Breast epithelium (tissue), 4 donors: ENCODE measurements at regions not wholly inside any gene's neighbourhood (a gene's known extent, or its start where the extent isn't known, plus 50 kb on each side); places are given as distances from the start of the nearest gene placed in this dataset.

ENCODE experiments used
- DNase-seq, 2 donors: peaks; one replicate each; pipeline ENCODE4 v3.0.0-alpha.2; 2019; ENCODE audit warnings: low spot score in 2 of 2
- H3K27ac ChIP-seq, 2 donors: fragments of 200-600 bp; sonication (generic) in 1 of 2; one replicate each; pipeline ENCODE4 v1.5.1; 2016 to 2019; ENCODE audit warnings: mild to moderate bottlenecking in 1 of 2
- H3K27me3 ChIP-seq, 2 donors: fragments of 200-600 bp; sonication (generic) in 1 of 2; one replicate each; pipeline versions ENCODE4 v1.5.1 to v1.6.0; 2017 to 2019; ENCODE audit warnings: control low read depth in 1 of 2, mild to moderate bottlenecking in 1 of 2
- H3K36me3 ChIP-seq: fragments of 200-600 bp; one replicate; pipeline ENCODE4 v1.5.1; 2019
- H3K4me1 ChIP-seq, 2 donors: fragments of 200-600 bp; sonication (generic); one replicate each; pipeline ENCODE4 v1.5.1; 2016 to 2019; ENCODE audit warnings: control low read depth in 1 of 2
- H3K4me3 ChIP-seq, 3 donors: fragments of 200-600 bp; sonication (generic); 1 replicate in 2 of 3; 2 replicates in 1 of 3; pipeline ENCODE4 v1.5.1; 2016 to 2019; ENCODE audit warnings: mild to moderate bottlenecking in 3 of 3, moderate library complexity in 2 of 3
- H3K9me3 ChIP-seq, 2 donors: fragments of 200-600 bp; sonication (generic) in 1 of 2; one replicate each; pipeline ENCODE4 v1.5.1; 2016 to 2019; ENCODE audit warnings: control low read depth in 1 of 2
- CTCF ChIP-seq, 3 donors: fragments of 450-650 bp; IDR thresholded peaks; one replicate each; pipeline ENCODE4 v1.5.1; 2016 to 2017; ENCODE audit warnings: antibody characterized with exemption in 3 of 3, mild to moderate bottlenecking in 3 of 3, moderate library complexity in 3 of 3
- POLR2A ChIP-seq: fragments of 450-650 bp; IDR thresholded peaks from one replicate; pipeline ENCODE4 v1.6.1; 2016; ENCODE audit warnings: antibody characterized with exemption, mild to moderate bottlenecking, moderate library complexity
- POLR2AphosphoS5 ChIP-seq, 3 donors: sonication (generic); formaldehyde crosslinking; IDR thresholded peaks; one replicate each; pipeline ENCODE4 v1.6.1; 2017; ENCODE audit warnings: antibody characterized with exemption in 3 of 3
- intact Hi-C: fragments of 100-400 bp; cut with DNase I; formaldehyde crosslinking; loops from one replicate; pipeline ENCODE4 v1.15.1; 2023; ENCODE audit warnings: low total_unique reads

DNA sequence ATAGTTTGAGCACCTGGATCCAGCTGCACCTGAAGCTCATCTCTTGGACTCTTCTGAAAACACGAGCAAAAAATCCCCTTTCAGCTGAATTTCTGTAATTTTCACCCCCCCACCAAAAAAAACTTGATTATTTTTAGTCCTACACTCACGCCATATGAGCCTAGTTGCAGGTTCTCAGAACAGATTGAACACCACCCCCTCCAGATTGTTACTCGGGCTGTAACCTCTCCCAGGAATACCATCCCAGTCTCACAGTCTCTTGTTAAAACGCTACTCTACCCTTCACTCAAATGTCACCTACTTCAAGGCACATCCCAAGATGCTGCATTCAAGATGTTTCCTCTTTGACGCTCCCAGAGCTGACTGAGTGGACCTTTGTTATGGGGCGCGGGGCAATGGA is 96.3 kb upstream of the PRDM11 start:
- no peaks in the 10 kb centered on the region for H3K27me3 ChIP-seq
- intact Hi-C loops = no loop called here
- no peak overlapping the region for H3K4me3 ChIP-seq
- TF ChIP-seq POLR2AphosphoS5 (IDR thresholded peaks at IDR 0.05) (no peak), CTCF (IDR thresholded peaks at IDR 0.05) (no peak), POLR2A (no peak)
- no peaks in the 10 kb centered on the region for H3K36me3 ChIP-seq
- DNase-seq = no peak
- H3K9me3 ChIP-seq = no peaks in the 10 kb centered on the region
- no peak overlapping the region for H3K27ac ChIP-seq
- H3K4me1 ChIP-seq = peaks cover 0 to 7% of the 10 kb centered on the region in 2 donors

DNA sequence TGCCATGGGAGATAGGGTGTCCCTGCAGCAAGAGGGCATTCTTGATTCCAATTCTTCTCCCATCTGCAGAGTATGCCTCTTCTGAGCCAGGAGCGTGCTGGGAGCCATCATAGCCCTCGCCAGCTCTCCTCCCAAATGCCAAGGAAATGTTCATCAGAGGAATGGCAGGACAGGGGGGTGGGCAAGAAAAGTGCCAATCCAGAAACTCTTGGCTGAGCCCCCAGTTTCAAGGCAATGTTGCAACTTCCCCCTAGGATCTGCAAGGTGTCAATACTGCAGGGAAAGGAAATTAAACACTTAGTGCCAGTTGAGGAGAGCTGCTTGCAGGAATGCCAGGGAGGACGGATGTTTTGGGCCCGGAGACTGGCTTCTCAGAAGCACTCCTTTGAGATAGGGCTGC is 94.8 kb upstream of the PRDM11 start:
- Histone ChIP-seq H3K9me3 (no peaks in the 10 kb centered on the region), H3K36me3 (no peaks in the 10 kb centered on the region), H3K27ac (no peak overlapping the region), H3K27me3 (no peaks in the 10 kb centered on the region), H3K4me3 (no peak overlapping the region), H3K4me1 (peaks cover 0 to under 1% of the 10 kb centered on the region in 2 donors)
- no peak for TF ChIP-seq CTCF (IDR thresholded peaks at IDR 0.05)
- no peak for TF ChIP-seq POLR2AphosphoS5 (IDR thresholded peaks at IDR 0.05)
- no peak for TF ChIP-seq POLR2A
- intact Hi-C loops = no loop called here
- no peak for DNase-seq

DNA sequence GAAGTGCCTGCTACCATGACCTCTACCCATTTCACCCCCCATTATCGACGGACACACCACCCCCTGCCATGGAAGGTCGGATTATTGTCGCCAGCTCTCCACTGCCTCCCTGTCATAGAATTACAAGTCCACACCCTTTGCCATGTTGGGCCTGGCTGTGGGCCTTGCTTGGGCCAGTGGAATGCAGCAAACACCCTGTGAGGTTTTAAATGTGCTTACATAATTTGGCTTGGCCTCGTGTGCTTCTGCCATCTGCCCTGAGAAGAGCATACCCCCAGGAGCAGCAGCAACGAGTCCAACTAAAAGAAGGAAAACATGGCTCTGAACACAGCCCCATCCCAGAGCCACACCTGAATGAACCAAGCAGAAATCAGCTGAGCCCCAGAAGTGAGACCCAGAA is 94.1 kb upstream of the PRDM11 start:
- H3K27ac ChIP-seq = no peak overlapping the region
- intact Hi-C loops = no loop called here
- H3K4me1 ChIP-seq = no peaks in the 10 kb centered on the region
- no peak for TF ChIP-seq POLR2A
- TF ChIP-seq POLR2AphosphoS5 (IDR thresholded peaks at IDR 0.05) = no peak
- no peak for TF ChIP-seq CTCF (IDR thresholded peaks at IDR 0.05)
- no peaks in the 10 kb centered on the region for H3K27me3 ChIP-seq
- DNase-seq = no peak
- no peaks in the 10 kb centered on the region for H3K9me3 ChIP-seq
- no peaks in the 10 kb centered on the region for H3K36me3 ChIP-seq
- H3K4me3 ChIP-seq = no peak overlapping the region

- H3K4me3 ChIP-seq = no peak overlapping the region
- no peaks in the 10 kb centered on the region for H3K36me3 ChIP-seq
- H3K4me1 ChIP-seq = no peaks in the 10 kb centered on the region
- no peak for DNase-seq
- no peaks in the 10 kb centered on the region for H3K9me3 ChIP-seq
- intact Hi-C loops = no loop called here
- TF ChIP-seq POLR2A = no peak
- TF ChIP-seq CTCF (IDR thresholded peaks at IDR 0.05) = no peak
- TF ChIP-seq POLR2AphosphoS5 (IDR thresholded peaks at IDR 0.05) = no peak
- H3K27me3 ChIP-seq = no peaks in the 10 kb centered on the region
- H3K27ac ChIP-seq = no peak overlapping the region
Observed at GRCh38 chr11:45053736-45054446, 92.5 kb upstream of the PRDM11 start.

GRCh38 chr11:45054956-45055355 is 91.5 kb upstream of the PRDM11 start:
- no peak for TF ChIP-seq POLR2AphosphoS5 (IDR thresholded peaks at IDR 0.05)
- TF ChIP-seq POLR2A = no peak
- TF ChIP-seq CTCF (IDR thresholded peaks at IDR 0.05) = no peak
- H3K4me1 ChIP-seq = no peaks in the 10 kb centered on the region
- no peak for DNase-seq
- intact Hi-C loops = no loop called here
- H3K27me3 ChIP-seq = no peaks in the 10 kb centered on the region
- no peak overlapping the region for H3K27ac ChIP-seq
- no peaks in the 10 kb centered on the region for H3K9me3 ChIP-seq
- no peak overlapping the region for H3K4me3 ChIP-seq
- no peaks in the 10 kb centered on the region for H3K36me3 ChIP-seq
